NCI-H146 treated with DMSO at 0.1 percent for 48 hours (cell line): ENCODE measurements at regions not wholly inside any gene's neighbourhood (a gene's known extent, or its start where the extent isn't known, plus 50 kb on each side); places are given as distances from the start of the nearest gene placed in this dataset.

ENCODE experiments used
- DNase-seq: peaks from one replicate; lab custom pipeline; 2025; ENCODE audit not compliant: unreplicated experiment; lab: John Stamatoyannopoulos, UW

- no peak for DNase-seq
Observed at GRCh38 chr10:121096617-121097431, 245.7 kb downstream of the WDR11 start.

GRCh38 chr10:121098211-121098610, 247.0 kb downstream of the WDR11 start:
- no peak for DNase-seq

- DNase-seq = no peak
Observed at GRCh38 chr10:121098751-121099150, 247.6 kb downstream of the WDR11 start.

- DNase-seq = no peak
Observed at GRCh38 chr10:121099181-121099580, 248.0 kb downstream of the WDR11 start.

GRCh38 chr10:121099592-121099991, 248.4 kb downstream of the WDR11 start:
- DNase-seq = no peak

GRCh38 chr10:121101561-121101960, 250.4 kb downstream of the WDR11 start:
- DNase-seq = no peak

GRCh38 chr10:121102706-121103105, 251.5 kb downstream of the WDR11 start:
- no peak for DNase-seq

GRCh38 chr10:121104476-121105111, 253.4 kb downstream of the WDR11 start:
- DNase-seq = peak; percentile 96

GRCh38 chr10:121106611-121107010, 255.4 kb downstream of the WDR11 start:
- no peak for DNase-seq

GRCh38 chr10:121108051-121108450, 256.9 kb downstream of the WDR11 start:
- DNase-seq = no peak

- DNase-seq = no peak
Observed at GRCh38 chr10:121110369-121110768, 259.2 kb downstream of the WDR11 start.

- DNase-seq = no peak
Observed at GRCh38 chr10:121112136-121112535, 261.0 kb downstream of the WDR11 start.

- peak; percentile 94 for DNase-seq
Observed at GRCh38 chr10:121112579-121113384, 261.6 kb downstream of the WDR11 start.

GRCh38 chr10:121113385-121113696, 262.2 kb downstream of the WDR11 start:
- no peak for DNase-seq

GRCh38 chr10:121113911-121114310, 262.7 kb downstream of the WDR11 start:
- no peak for DNase-seq

- DNase-seq = no peak
Observed at GRCh38 chr10:121115154-121115553, 264.0 kb downstream of the WDR11 start.

GRCh38 chr10:121121462-121121861, 270.3 kb downstream of the WDR11 start:
- DNase-seq = no peak

GRCh38 chr10:121127151-121127906, 276.2 kb downstream of the WDR11 start:
- DNase-seq = no peak

GRCh38 chr10:121128164-121128563, 277.0 kb downstream of the WDR11 start:
- no peak for DNase-seq

- no peak for DNase-seq
Observed at GRCh38 chr10:121129266-121129665, 278.1 kb downstream of the WDR11 start.

GRCh38 chr10:121130382-121130781, 279.2 kb downstream of the WDR11 start:
- no peak for DNase-seq
